Ectodermal cell (in vitro differentiated cells): ENCODE measurements at regions not wholly inside any gene's neighbourhood (a gene's known extent, or its start where the extent isn't known, plus 50 kb on each side); places are given as distances from the start of the nearest gene placed in this dataset.

ENCODE experiments used
- H3K27ac ChIP-seq: 2 replicates; pipeline ENCODE4 v1.7.0; 2013; ENCODE audit warnings: mild to moderate bottlenecking, low read depth, low read length; ENCODE audit not compliant: insufficient read depth, poor library complexity, severe bottlenecking
- H3K27me3 ChIP-seq: 2 replicates; pipeline ENCODE4 v1.7.0; 2013; ENCODE audit warnings: mild to moderate bottlenecking, low read length; ENCODE audit not compliant: insufficient read depth, control insufficient read depth, poor library complexity, severe bottlenecking
- H3K36me3 ChIP-seq: one replicate; pipeline ENCODE4 v1.7.0; 2013; ENCODE audit warnings: low read length; ENCODE audit not compliant: control insufficient read depth, insufficient read depth
- H3K4me1 ChIP-seq: one replicate; pipeline ENCODE4 v1.7.0; 2013; ENCODE audit warnings: low read length; ENCODE audit not compliant: control insufficient read depth, insufficient read depth
- H3K4me3 ChIP-seq: 2 replicates; pipeline ENCODE4 v1.7.0; 2013; ENCODE audit warnings: low read depth, low read length, control low read depth; ENCODE audit not compliant: insufficient read depth
- H3K9me3 ChIP-seq: 2 replicates; pipeline ENCODE4 v1.7.0; 2013; ENCODE audit warnings: mild to moderate bottlenecking, low read length, moderate library complexity; ENCODE audit not compliant: control insufficient read depth
- WGBS, 2 experiments: methylation state at CpG; one replicate each; pipeline ENCODE4 v1.1.7; 2013; ENCODE audit warnings: missing lambda C conversion rate in 2 of 2; 5-methylcytosine and 5-hydroxymethylcytosine counted together

GRCh38 chr6:148242180-148242579 is 100.5 kb upstream of the SASH1 start:
- Histone ChIP-seq H3K4me1 (no peaks in the 10 kb centered on the region), H3K36me3 (no peaks in the 10 kb centered on the region), H3K4me3 (no peak overlapping the region), H3K27ac (no peak overlapping the region), H3K9me3 (no peaks in the 10 kb centered on the region), H3K27me3 (no peaks in the 10 kb centered on the region)
- WGBS, 2 experiments: 91 to 94% methylated on average over 4 of the region's 4 CpGs

DNA sequence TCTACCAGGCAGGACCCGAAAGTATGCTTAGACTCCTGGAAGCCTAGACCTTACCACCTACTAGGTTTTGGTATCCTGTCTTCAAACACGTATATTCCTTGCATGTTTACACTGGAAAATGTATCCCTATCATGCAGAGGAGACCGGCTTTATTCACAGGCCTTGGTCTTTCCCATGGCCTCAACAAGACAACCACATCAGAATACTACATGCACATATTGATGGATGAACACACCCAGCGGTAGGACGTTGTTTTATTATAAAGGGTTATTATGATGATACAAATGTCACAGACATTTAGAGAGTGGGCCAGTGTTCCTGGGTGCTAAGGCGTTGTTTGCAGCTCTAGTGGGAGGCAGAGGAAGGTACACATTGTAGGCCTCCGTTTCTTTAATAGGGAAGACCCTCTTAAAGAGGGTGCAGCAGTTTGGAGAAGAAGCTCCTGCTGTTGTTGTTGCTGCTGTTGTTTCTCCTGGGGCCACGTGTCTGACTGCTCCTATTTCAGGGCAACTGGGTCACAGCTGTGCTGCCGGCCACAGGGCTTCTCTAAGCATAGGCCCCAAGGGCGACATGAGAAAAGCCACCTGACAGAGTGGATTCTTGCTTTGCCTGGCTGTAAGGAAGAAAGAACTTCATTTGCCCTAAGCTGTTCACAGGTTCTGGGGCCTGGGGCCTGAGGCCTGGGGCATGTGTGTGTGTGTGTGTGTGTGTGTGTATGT is 98.3 kb upstream of the SASH1 start:
- no peak overlapping the region for H3K4me3 ChIP-seq
- no peaks in the 10 kb centered on the region for H3K4me1 ChIP-seq
- WGBS, 2 experiments: 76 to 78% methylated on average over 10 of the region's 10 CpGs
- H3K27ac ChIP-seq: no peak overlapping the region
- H3K9me3 ChIP-seq: no peaks in the 10 kb centered on the region
- H3K27me3 ChIP-seq: no peaks in the 10 kb centered on the region
- no peaks in the 10 kb centered on the region for H3K36me3 ChIP-seq

GRCh38 chr6:148247386-148248063 is 95.1 kb upstream of the SASH1 start:
- no peaks in the 10 kb centered on the region for H3K4me1 ChIP-seq
- no peaks in the 10 kb centered on the region for H3K36me3 ChIP-seq
- H3K27ac ChIP-seq: no peak overlapping the region
- H3K27me3 ChIP-seq: no peaks in the 10 kb centered on the region
- no peak overlapping the region for H3K4me3 ChIP-seq
- WGBS, 2 experiments: 94 to 96% methylated on average over 6 of the region's 6 CpGs
- no peaks in the 10 kb centered on the region for H3K9me3 ChIP-seq

GRCh38 chr6:148249160-148249559 is 93.5 kb upstream of the SASH1 start:
- Histone ChIP-seq H3K9me3 (no peaks in the 10 kb centered on the region), H3K36me3 (no peaks in the 10 kb centered on the region), H3K27ac (no peak overlapping the region), H3K4me1 (no peaks in the 10 kb centered on the region), H3K27me3 (no peaks in the 10 kb centered on the region), H3K4me3 (no peak overlapping the region)
- WGBS, 2 experiments: 87 to 89% methylated on average over 6 of the region's 6 CpGs

DNA sequence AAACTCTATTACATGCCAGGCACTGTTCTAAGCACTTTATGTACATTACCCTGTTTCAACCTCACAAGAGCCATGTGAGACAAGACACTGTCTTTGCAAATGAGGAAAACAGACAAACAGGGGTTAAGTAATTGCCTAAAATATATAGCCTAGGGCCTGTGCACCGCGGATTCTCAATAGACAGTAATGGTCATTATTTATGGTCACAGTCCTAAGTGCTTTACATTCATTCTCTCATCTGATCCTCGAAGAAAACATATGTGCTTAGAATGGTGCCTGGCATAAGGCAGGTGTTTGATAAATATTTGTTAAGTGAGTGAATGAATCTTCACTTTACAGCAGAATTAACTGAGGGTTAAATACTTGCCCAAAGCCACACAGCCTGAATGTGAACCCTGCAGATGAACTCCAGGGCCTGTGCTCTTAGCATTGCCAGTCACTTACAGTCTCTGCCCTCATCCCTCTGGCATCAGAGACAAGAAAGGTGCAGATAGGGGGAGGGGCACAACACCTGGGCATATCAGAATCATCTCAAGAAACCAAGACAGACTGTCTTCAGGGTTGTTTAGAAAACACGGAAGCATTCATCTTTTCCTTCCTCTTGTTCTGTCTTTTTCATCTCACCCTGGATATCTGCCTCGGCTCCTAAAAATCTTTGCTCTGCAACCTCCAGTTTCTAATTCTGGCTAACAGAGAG is 92.8 kb upstream of the SASH1 start:
- H3K4me1 ChIP-seq: no peaks in the 10 kb centered on the region
- no peaks in the 10 kb centered on the region for H3K27me3 ChIP-seq
- no peak overlapping the region for H3K4me3 ChIP-seq
- no peak overlapping the region for H3K27ac ChIP-seq
- H3K9me3 ChIP-seq: no peaks in the 10 kb centered on the region
- WGBS, 2 experiments: 83 to 87% methylated on average over 5 of the region's 5 CpGs
- no peaks in the 10 kb centered on the region for H3K36me3 ChIP-seq

DNA sequence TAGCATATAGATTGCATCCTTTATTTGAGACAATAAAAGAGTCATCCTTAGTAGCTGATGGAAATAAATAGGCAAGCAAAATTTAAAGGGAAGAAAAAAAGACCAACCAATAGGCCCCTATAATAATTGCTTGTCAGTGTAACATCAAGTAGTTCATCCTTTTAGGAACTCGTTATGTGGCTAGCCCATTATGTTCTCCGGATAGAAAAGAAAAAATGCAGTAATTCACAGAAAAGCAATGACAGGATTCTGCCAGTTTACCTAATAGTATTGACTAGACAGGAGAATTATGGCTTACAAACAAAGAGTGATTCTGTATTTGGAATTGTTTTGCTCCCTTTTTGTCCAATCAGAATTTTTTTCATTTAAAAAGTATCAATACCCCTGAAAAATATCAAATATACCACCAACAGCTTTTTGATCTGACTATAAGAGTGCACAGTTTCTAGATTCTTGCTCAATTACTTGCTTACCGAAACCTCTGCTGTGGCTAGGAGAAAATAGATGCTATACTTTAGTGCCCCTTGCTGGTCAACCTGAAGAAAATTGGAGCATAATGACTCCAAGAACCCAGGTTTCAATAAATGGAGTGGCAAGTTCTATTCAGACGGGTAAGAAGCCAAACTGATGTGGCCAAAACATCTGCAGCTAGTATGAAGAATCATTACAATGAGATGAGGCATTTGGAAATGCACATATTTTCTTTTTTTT is 91.5 kb upstream of the SASH1 start:
- H3K9me3 ChIP-seq: no peaks in the 10 kb centered on the region
- no peaks in the 10 kb centered on the region for H3K36me3 ChIP-seq
- no peaks in the 10 kb centered on the region for H3K4me1 ChIP-seq
- WGBS, 2 experiments: 78 to 89% methylated on average over 4 of the region's 4 CpGs
- H3K4me3 ChIP-seq: no peak overlapping the region
- H3K27ac ChIP-seq: no peak overlapping the region
- no peaks in the 10 kb centered on the region for H3K27me3 ChIP-seq

- H3K4me1 ChIP-seq: no peaks in the 10 kb centered on the region
- H3K27me3 ChIP-seq: no peaks in the 10 kb centered on the region
- H3K27ac ChIP-seq: no peak overlapping the region
- WGBS, 2 experiments: 89 to 96% methylated on average over 7 of the region's 7 CpGs
- H3K36me3 ChIP-seq: no peaks in the 10 kb centered on the region
- H3K9me3 ChIP-seq: no peaks in the 10 kb centered on the region
- H3K4me3 ChIP-seq: no peak overlapping the region
Observed at GRCh38 chr6:148251891-148252290, 90.7 kb upstream of the SASH1 start.

- no peaks in the 10 kb centered on the region for H3K36me3 ChIP-seq
- no peak overlapping the region for H3K27ac ChIP-seq
- H3K4me3 ChIP-seq: no peak overlapping the region
- no peaks in the 10 kb centered on the region for H3K4me1 ChIP-seq
- 94 to 95% methylated on average over 6 of the region's 6 CpGs for WGBS, 2 experiments
- no peaks in the 10 kb centered on the region for H3K9me3 ChIP-seq
- H3K27me3 ChIP-seq: no peaks in the 10 kb centered on the region
Observed at GRCh38 chr6:148257810-148258209, 84.8 kb upstream of the SASH1 start.

DNA sequence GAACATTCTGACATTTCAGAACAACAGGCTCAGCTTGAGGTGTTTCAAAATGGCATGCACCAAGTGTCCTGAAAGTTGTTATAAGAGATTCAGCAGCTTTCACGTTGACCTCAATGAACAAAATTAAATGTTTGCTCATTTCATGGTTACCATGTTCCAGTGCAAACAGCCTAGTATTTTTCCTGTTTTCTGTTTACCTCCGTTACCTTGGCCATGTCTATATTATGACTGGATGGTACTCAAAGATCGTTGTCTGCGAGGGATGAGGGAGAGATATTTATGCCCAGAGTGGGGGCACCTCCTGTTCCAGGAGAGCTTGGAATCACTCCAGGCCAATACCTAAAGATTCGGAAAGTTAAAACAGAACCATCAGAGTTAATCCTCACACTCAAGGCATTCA is 83.8 kb upstream of the SASH1 start:
- Histone ChIP-seq H3K9me3 (no peaks in the 10 kb centered on the region), H3K27me3 (no peaks in the 10 kb centered on the region), H3K36me3 (no peaks in the 10 kb centered on the region), H3K4me1 (no peaks in the 10 kb centered on the region), H3K4me3 (no peak overlapping the region), H3K27ac (no peak overlapping the region)
- WGBS, 2 experiments: 96 to 97% methylated on average over 5 of the region's 5 CpGs

- no peak overlapping the region for H3K4me3 ChIP-seq
- H3K4me1 ChIP-seq: no peaks in the 10 kb centered on the region
- WGBS, 2 experiments: 70 to 75% methylated on average over 6 of the region's 6 CpGs
- no peaks in the 10 kb centered on the region for H3K36me3 ChIP-seq
- H3K27ac ChIP-seq: no peak overlapping the region
- H3K9me3 ChIP-seq: no peaks in the 10 kb centered on the region
- no peaks in the 10 kb centered on the region for H3K27me3 ChIP-seq
Observed at GRCh38 chr6:148261470-148261869, 81.2 kb upstream of the SASH1 start.
